Right cardiac atrium (tissue), 5 donors: ENCODE measurements at regions not wholly inside any gene's neighbourhood (a gene's known extent, or its start where the extent isn't known, plus 50 kb on each side); places are given as distances from the start of the nearest gene placed in this dataset.
A peak's percentile ranks its signal among the peaks of the same experiment; 100 is the strongest.
"Not testable (repeated sequence)": the region's sequence is repeated elsewhere in the genome, so short reads cannot be mapped to it uniquely, and the experiment has no call there.

Experiments
- ATAC-seq, 2 donors: fragments of 200-7000 bp; cut with Tn5 transposase; one replicate each; pipeline versions ENCODE4 v1.8.0 to v1.9.1; 2020; ENCODE audit warnings: moderate library complexity in 2 of 2, mild to moderate bottlenecking in 1 of 2
- DNase-seq, 3 donors: peaks; one replicate each; pipeline ENCODE4 v3.0.0-alpha.2; 2020
- H3K27ac ChIP-seq: one replicate; pipeline ENCODE4 v1.5.1; 2013; ENCODE audit warnings: mild to moderate bottlenecking, low read length, control low read depth, moderate library complexity
- H3K27me3 ChIP-seq: one replicate; pipeline ENCODE4 v1.6.1; 2013; ENCODE audit not compliant: control insufficient read depth, insufficient read depth
- H3K4me1 ChIP-seq: one replicate; pipeline ENCODE4 v1.6.1; 2013; ENCODE audit warnings: low read length; ENCODE audit not compliant: control insufficient read depth, insufficient read depth
- H3K4me3 ChIP-seq: one replicate; pipeline ENCODE4 v1.5.1; 2013; ENCODE audit warnings: low read length, control low read depth
- H3K9me3 ChIP-seq: one replicate; pipeline ENCODE4 v1.6.1; 2013; ENCODE audit warnings: low read length; ENCODE audit not compliant: control insufficient read depth
- WGBS: extraction: QIAGEN DNeasy Blood & Tissue Kit; methylation state at CpG from one replicate; pipeline ENCODE4 v1.1.7; 2013; 5-methylcytosine and 5-hydroxymethylcytosine counted together
- intact Hi-C, 4 donors: fragments of 100-400 bp; cut with DNase I; formaldehyde crosslinking; loops; one replicate each; pipeline versions ENCODE4 v1.11.0 to v1.14.0; 2022 to 2023
- donor health status: healthy with polysubstance abuse.
- donor health status: DM: no; HTN: yes; CAD: no.
- donor health status: DM: no; HTN: no; CAD: no.
- donor health status: DM: no; HTN: yes; CAD: no; lungs with severe emphysema.
- donor health status: DM: yes; HTN: yes; CAD: no.

DNA sequence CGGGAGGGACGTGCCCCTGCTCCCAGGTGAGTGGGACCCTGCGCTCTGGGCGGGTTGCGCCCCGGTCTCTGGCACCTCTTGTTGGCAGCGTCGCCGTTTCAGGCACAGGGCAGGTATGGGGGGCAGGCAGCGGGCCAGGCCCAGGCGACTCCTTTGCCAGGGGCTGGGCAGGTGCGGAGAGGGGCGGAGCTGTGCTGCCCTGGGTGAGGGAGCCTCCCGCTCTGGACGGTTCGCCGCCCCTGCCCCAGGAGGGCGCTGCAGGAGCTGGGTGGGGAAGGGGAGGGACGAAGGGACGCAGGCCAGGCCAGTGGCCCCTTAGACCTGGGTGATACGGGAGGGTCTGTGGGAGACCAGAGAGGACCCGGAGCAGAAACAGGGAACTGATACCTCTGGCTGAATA, 663.9 kb upstream of the DEFB115 start:
- Histone ChIP-seq H3K27me3 (no peaks in the 10 kb centered on the region), H3K27ac (no peak overlapping the region), H3K4me3 (no peak overlapping the region), H3K9me3 (no peaks in the 10 kb centered on the region), H3K4me1 (no peaks in the 10 kb centered on the region)
- WGBS, result 74% methylated on average over 22 of the region's 22 CpGs
- DNase-seq, result no peak
- ATAC-seq, result no peak
- intact Hi-C loops, result no loop called here

DNA sequence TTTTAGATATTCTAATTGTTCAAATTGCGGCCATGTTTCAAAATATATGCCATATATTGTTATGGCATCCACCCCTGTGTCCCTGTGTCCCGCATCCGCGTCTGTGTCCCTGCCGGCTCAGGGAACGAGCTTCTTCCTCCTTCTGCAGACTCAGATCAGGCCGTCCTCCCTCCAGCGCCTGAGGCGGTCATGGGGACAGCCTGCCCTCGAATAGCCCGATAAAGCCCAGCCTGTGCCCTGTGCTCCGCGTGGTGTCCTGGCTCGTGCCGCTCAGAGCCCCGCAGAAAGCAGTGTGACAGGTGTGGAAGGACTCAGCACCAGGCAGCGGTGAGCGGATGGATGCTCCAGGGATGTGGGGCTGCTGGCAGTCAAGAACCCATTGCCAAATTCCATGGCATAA, 663.4 kb upstream of the DEFB115 start:
- 83% methylated on average over 18 of the region's 18 CpGs for WGBS
- H3K4me1 ChIP-seq, result no peaks in the 10 kb centered on the region
- H3K27me3 ChIP-seq, result no peaks in the 10 kb centered on the region
- no peak for DNase-seq
- H3K27ac ChIP-seq, result no peak overlapping the region
- H3K9me3 ChIP-seq, result no peaks in the 10 kb centered on the region
- intact Hi-C loops, result no loop called here
- no peak overlapping the region for H3K4me3 ChIP-seq
- no peak for ATAC-seq

DNA sequence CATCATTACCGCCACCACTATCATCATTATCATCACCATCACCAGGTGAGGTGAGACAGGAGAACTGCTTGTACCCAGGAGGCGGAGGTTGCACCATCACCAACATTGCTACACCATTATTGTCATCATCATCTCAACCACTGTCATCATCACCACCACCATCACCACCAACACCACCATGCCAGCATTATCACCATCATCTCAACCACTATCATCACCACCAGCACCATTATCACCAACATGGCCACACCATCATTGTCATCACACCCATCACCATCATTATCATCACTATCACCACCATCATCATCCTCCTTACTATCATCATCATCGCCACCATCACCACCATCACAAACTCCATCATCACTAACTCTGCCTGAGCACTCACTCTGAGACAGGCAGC, 661.8 kb upstream of the DEFB115 start:
- Histone ChIP-seq H3K9me3 (no peaks in the 10 kb centered on the region), H3K27ac (no peak overlapping the region), H3K27me3 (no peaks in the 10 kb centered on the region), H3K4me1 (no peaks in the 10 kb centered on the region), H3K4me3 (no peak overlapping the region)
- no peak for DNase-seq
- intact Hi-C loops, result no loop called here
- WGBS, result 85% methylated on average over 3 of the region's 3 CpGs
- no peak for ATAC-seq

DNA sequence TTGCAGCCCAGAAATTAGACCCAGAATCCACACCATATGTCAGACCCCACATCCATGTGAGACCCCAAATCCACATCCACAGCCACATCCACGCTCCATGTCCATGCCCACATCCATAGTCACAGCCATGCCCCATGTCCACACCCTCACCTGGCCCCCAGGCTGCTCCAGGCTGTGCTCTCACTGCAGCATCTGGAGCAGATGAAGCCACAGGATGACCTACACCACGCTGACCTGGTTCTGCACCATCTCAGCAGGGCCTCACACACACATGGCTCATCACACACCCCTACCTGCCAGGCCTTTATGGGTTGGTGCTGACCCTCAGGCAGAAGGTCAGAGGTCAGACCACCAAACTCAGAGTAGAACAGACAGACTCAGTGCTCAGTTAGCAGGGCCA, 660.0 kb upstream of the DEFB115 start:
- intact Hi-C loops, DNase-seq: not testable (repeated sequence)
- 48% methylated on average over 2 of the region's 2 CpGs for WGBS

DNA sequence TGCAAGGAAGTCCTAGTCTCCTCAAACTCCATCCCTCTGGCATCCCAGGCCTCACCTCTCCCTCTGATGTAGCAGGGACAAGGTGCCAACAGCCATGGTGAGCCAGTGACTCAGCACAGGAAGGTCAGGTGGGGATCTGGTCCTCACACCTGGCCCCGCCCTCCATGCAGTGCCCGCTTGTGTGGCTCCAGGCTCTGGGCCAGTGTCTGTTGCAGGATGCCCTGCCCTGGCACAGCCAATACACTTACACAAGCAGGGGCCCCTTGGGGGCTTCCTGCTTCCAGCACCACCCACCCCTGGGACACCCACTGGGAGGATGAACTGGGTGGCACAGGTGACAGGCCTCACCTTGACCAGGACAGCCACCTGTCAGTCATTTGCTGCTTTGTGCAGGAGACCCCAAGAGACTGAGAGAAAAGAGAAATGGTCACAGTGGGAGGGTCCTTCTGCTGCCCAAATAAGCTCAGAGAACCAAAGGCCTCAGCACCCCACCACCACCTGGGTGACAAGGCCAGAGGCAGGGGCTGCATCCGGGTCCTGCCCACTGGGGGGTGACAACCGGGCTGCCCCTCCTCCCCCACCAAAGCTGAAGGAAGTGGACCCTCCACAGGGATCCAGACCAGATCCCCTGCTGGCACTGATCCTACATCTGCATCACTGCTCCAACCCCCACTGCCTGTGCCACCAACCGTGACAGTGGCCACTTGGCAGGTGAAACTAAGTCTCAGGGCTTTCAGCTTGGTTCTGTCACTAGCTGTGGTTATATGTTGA, 658.8 kb upstream of the DEFB115 start:
- intact Hi-C loops, result no loop called here
- no peaks in the 10 kb centered on the region for H3K9me3 ChIP-seq
- H3K27ac ChIP-seq, result no peak overlapping the region
- H3K27me3 ChIP-seq, result no peaks in the 10 kb centered on the region
- no peak overlapping the region for H3K4me3 ChIP-seq
- WGBS, result 77% methylated on average over 5 of the region's 5 CpGs
- ATAC-seq, result no peak
- no peak for DNase-seq
- no peaks in the 10 kb centered on the region for H3K4me1 ChIP-seq

More for the DNA sequence above, 660.0 kb upstream of the DEFB115 start:
- ATAC-seq, H3K27ac ChIP-seq, H3K9me3 ChIP-seq, H3K4me3 ChIP-seq, H3K27me3 ChIP-seq, H3K4me1 ChIP-seq: not testable (repeated sequence)

DNA sequence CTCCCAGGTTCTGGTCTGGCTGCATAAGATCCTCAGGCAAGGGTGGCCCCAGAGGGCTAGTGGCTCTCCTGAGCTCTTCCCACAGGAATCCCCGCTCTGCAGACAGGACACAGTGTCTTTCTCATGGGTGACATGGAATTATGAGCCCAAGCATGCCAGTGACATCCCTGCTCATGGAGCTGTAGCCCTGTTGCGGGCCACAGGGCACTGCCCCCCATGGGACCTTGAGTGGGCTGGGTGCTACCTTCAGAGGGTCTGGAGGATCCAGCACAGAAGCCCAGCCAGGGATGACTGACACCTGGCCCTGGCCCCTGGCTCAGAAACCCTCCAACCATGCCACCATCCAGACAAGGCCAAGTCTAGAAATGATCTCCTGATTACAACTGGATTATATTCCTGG, 657.5 kb upstream of the DEFB115 start:
- no peaks in the 10 kb centered on the region for H3K4me1 ChIP-seq
- ATAC-seq, result no peak
- WGBS, result 75% methylated on average over 2 of the region's 2 CpGs
- DNase-seq, result no peak
- H3K27ac ChIP-seq, result no peak overlapping the region
- H3K4me3 ChIP-seq, result no peak overlapping the region
- no peaks in the 10 kb centered on the region for H3K27me3 ChIP-seq
- intact Hi-C loops, result no loop called here
- H3K9me3 ChIP-seq, result no peaks in the 10 kb centered on the region

DNA sequence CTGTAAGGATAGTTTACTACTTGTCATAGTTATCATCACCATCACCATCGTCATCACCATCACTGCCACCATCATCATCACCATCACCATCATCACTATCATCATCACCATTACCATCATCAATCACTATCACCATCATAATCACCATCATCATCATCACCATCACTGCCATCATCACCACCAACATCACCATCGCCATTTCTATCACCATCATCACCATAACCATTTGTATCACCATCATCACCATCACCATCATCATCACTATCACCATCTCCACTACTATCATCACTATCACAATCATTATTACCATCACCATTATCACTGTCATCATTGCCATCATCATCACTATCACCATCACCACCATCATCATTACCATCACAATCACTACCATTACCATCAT, 655.5 kb upstream of the DEFB115 start:
- Histone ChIP-seq H3K4me1 (no peaks in the 10 kb centered on the region), H3K27ac (no peak overlapping the region), H3K4me3 (no peak overlapping the region), H3K27me3 (no peaks in the 10 kb centered on the region), H3K9me3 (no peaks in the 10 kb centered on the region)
- no peak for ATAC-seq
- no peak for DNase-seq
- intact Hi-C loops, result no loop called here
- WGBS, result 58% methylated on average over 2 of the region's 2 CpGs

DNA sequence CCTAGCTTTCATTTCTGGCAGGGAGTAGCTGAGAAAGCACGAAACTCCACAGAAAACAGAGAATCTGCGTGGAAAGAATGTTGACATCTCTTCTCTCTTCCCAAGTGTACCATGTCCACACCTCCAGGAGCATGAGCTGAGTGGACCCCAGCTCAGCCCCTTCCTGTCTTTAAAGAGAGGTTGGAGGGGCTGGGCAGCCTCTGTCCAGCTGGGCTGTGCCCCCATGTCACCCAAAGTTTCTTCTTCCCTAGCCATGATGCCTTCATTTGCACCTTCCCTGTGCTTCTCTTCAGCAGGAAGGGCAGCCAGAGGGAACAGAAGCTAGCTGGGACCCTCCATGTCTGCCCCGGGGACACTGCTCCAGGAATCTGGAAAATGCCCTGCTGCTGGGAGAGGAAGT, 655.0 kb upstream of the DEFB115 start:
- Histone ChIP-seq H3K4me3 (no peak overlapping the region), H3K9me3 (no peaks in the 10 kb centered on the region), H3K4me1 (no peaks in the 10 kb centered on the region), H3K27me3 (no peaks in the 10 kb centered on the region), H3K27ac (no peak overlapping the region)
- intact Hi-C loops, result no loop called here
- ATAC-seq (no peak), DNase-seq (no peak)
- 68% methylated on average over 3 of the region's 3 CpGs for WGBS

DNA sequence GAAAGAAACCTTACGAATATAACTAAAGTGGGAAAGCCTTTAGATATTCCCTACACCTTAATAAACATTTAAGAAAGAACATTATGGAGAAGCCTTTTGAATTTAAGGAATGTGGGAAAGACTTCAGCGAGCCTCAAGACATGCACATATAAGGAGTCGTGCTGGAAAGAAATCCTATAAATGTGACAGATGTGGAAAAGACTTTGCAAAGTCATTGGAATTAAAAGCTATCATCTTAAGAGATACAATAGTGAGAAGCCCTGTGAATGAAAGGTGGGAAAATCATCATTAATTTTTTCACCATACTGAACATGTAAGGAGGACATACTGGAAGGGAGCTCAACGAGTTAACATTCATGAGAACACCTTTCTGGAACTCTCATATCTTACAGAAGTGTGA, 650.5 kb upstream of the DEFB115 start:
- intact Hi-C loops, result no loop called here
- Histone ChIP-seq H3K27me3 (no peaks in the 10 kb centered on the region), H3K27ac (no peak overlapping the region), H3K4me3 (no peak overlapping the region), H3K9me3 (no peaks in the 10 kb centered on the region), H3K4me1 (peaks cover 3% of the 10 kb centered on the region)
- WGBS, result 63% methylated on average over 4 of the region's 4 CpGs
- no peak for ATAC-seq
- no peak for DNase-seq

DNA sequence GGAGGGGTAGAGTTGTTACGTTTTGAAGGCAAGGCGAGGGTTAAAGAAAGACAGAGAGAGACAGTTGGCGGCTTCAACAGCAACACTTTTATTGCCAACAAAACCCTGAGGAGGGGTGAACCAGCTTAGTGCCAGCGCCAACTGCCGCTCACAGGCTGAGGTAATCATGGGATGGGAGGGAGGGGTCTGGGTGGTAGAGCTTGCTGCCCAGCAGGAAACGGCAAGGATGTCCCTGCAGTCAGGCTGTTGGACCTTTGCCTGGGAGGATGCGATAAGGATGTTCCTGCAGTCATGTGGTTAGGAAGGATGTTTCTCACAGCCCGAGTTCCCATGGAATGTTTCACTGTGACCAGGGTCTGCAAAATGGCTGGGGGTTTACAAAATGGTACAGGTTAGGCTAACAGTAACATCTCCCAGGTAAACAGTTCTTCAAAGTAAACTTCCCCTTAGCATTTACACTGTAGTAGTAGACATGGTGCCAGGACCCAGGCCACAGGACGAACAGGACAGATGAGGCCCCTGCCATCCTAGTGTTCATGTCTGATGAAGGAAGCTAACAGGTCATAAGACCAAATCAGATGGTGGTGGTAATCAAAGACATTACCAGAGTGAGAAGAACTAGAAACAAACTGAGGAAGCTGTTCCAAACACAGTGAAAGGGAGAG, 647.3 kb upstream of the DEFB115 start:
- H3K9me3 ChIP-seq, result no peaks in the 10 kb centered on the region
- intact Hi-C loops, result no loop called here
- 48% methylated on average over 9 of the region's 9 CpGs for WGBS
- no peak overlapping the region for H3K4me3 ChIP-seq
- ATAC-seq (peak; percentile 57 to 62), DNase-seq (peak in 2 of 3 donors; percentile 73)
- no peaks in the 10 kb centered on the region for H3K27me3 ChIP-seq
- H3K27ac ChIP-seq, result no peak overlapping the region
- H3K4me1 ChIP-seq, result peaks cover 3% of the 10 kb centered on the region

DNA sequence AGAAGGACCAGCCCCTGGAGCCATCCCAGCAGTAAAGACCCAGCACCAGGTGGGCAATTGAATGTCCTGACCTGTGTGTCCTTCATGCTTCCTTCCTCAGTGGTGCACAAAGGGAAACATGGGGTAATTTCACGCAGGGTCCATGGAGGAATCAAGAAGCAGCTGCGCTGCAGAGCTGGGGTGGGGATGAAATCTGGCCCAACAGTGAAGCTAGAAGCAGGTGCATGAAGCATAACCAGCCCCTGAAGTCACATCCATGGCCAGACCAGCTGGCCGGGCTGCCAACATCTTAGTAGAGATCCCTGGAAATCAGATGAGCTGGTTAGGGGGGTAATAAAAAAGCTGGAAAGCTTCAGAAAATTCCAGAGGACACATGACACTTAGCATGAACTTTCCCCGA, 646.7 kb upstream of the DEFB115 start:
- 77% methylated on average over 4 of the region's 4 CpGs for WGBS
- no peak overlapping the region for H3K27ac ChIP-seq
- H3K4me3 ChIP-seq, result no peak overlapping the region
- intact Hi-C loops, result no loop called here
- DNase-seq (no peak), ATAC-seq (no peak)
- H3K9me3 ChIP-seq, result no peaks in the 10 kb centered on the region
- no peaks in the 10 kb centered on the region for H3K27me3 ChIP-seq
- H3K4me1 ChIP-seq, result peaks cover 3% of the 10 kb centered on the region
